Mesenchymal stem cell (in vitro differentiated cells and primary cell): ENCODE measurements at regions not wholly inside any gene's neighbourhood (a gene's known extent, or its start where the extent isn't known, plus 50 kb on each side); places are given as distances from the start of the nearest gene placed in this dataset.

Source experiments
- DNase-seq: peaks from one replicate; pipeline ENCODE4 v3.0.0-alpha.2; 2013
- H2AFZ ChIP-seq: one replicate; pipeline ENCODE4 v1.6.1; 2013; ENCODE audit warnings: low read depth, mild to moderate bottlenecking, control low read depth, inconsistent platforms, low read length, moderate library complexity
- H2AK5ac ChIP-seq: 2 replicates; pipeline ENCODE4 v1.6.1; 2013; ENCODE audit warnings: low read length, moderate library complexity, mild to moderate bottlenecking, inconsistent platforms; ENCODE audit not compliant: severe bottlenecking
- H2BK120ac ChIP-seq: one replicate; pipeline ENCODE4 v1.6.1; 2013; ENCODE audit warnings: low read depth, mild to moderate bottlenecking, inconsistent platforms, low read length, moderate library complexity
- H2BK12ac ChIP-seq, 2 experiments: one replicate each; pipeline ENCODE4 v1.6.1; 2013; ENCODE audit warnings: inconsistent platforms in 2 of 2, low read length in 2 of 2, mild to moderate bottlenecking in 2 of 2, moderate library complexity in 2 of 2, control low read depth in 1 of 2
- H2BK15ac ChIP-seq: one replicate; pipeline ENCODE4 v1.6.1; 2013; ENCODE audit warnings: mild to moderate bottlenecking, low read depth, inconsistent platforms; ENCODE audit not compliant: poor library complexity, severe bottlenecking
- H2BK5ac ChIP-seq: 2 replicates; pipeline ENCODE4 v1.6.1; 2013; ENCODE audit warnings: low read depth, mild to moderate bottlenecking, low read length, control low read depth, inconsistent platforms; ENCODE audit not compliant: poor library complexity, severe bottlenecking
- H3K14ac ChIP-seq, 2 experiments: one replicate each; pipeline ENCODE4 v1.6.1; 2013; ENCODE audit warnings: inconsistent platforms in 2 of 2, low read length in 2 of 2, control low read depth in 1 of 2, mild to moderate bottlenecking in 1 of 2, moderate library complexity in 1 of 2
- H3K18ac ChIP-seq, 2 experiments: one replicate each; pipeline ENCODE4 v1.6.1; 2013; ENCODE audit warnings: inconsistent platforms in 2 of 2, low read length in 2 of 2, control low read depth in 1 of 2, low read depth in 1 of 2, mild to moderate bottlenecking in 1 of 2
- H3K23ac ChIP-seq, 2 experiments: one replicate each; pipeline ENCODE4 v1.6.1; 2013; ENCODE audit warnings: inconsistent platforms in 2 of 2, low read length in 2 of 2, mild to moderate bottlenecking in 2 of 2, moderate library complexity in 2 of 2, control low read depth in 1 of 2
- H3K27ac ChIP-seq: 2 replicates; pipeline ENCODE4 v1.5.1; 2013; ENCODE audit warnings: mild to moderate bottlenecking, moderate library complexity, low read length, control low read depth, inconsistent platforms; ENCODE audit not compliant: poor library complexity, severe bottlenecking
- H3K27me3 ChIP-seq, 2 experiments: 2 replicates each; pipeline versions ENCODE4 v1.6.1 to v1.7.0; 2013; ENCODE audit warnings: low read length in 2 of 2, mild to moderate bottlenecking in 2 of 2, moderate library complexity in 2 of 2, control low read depth in 1 of 2, inconsistent platforms in 1 of 2; ENCODE audit not compliant: control insufficient read depth in 1 of 2, insufficient read depth in 1 of 2
- H3K36me3 ChIP-seq, 2 experiments: 2 replicates each; pipeline versions ENCODE4 v1.6.1 to v1.7.0; 2013; ENCODE audit warnings: low read length in 2 of 2, control low read depth in 1 of 2, inconsistent platforms in 1 of 2, low read depth in 1 of 2, mild to moderate bottlenecking in 1 of 2; ENCODE audit not compliant: insufficient read depth in 2 of 2, control insufficient read depth in 1 of 2
- H3K4ac ChIP-seq, 2 experiments: one replicate each; pipeline ENCODE4 v1.6.1; 2013; ENCODE audit warnings: inconsistent platforms in 2 of 2, low read length in 2 of 2, mild to moderate bottlenecking in 2 of 2, moderate library complexity in 2 of 2, control low read depth in 1 of 2, low read depth in 1 of 2
- H3K4me1 ChIP-seq: 2 replicates; pipeline ENCODE4 v1.6.1; 2013; ENCODE audit warnings: low read depth, low read length, control low read depth; ENCODE audit not compliant: control insufficient read depth, insufficient read depth
- H3K4me2 ChIP-seq: 2 replicates; pipeline ENCODE4 v1.6.1; 2013; ENCODE audit warnings: low read length, mild to moderate bottlenecking, inconsistent platforms; ENCODE audit not compliant: poor library complexity, severe bottlenecking
- H3K4me3 ChIP-seq, 2 experiments: 2 replicates each; pipeline versions ENCODE4 v1.5.1 to v1.7.0; 2013; ENCODE audit warnings: low read length in 2 of 2, mild to moderate bottlenecking in 2 of 2, control low read depth in 1 of 2, low read depth in 1 of 2; ENCODE audit not compliant: insufficient read depth in 1 of 2
- H3K79me1 ChIP-seq: replicated peaks from 2 replicates; pipeline ENCODE4 v1.6.1; 2013; ENCODE audit warnings: mild to moderate bottlenecking, control low read depth, low read length, inconsistent platforms; ENCODE audit not compliant: poor library complexity, severe bottlenecking
- H3K9ac ChIP-seq: 2 replicates; pipeline ENCODE4 v1.7.0; 2013; ENCODE audit warnings: mild to moderate bottlenecking, low read length, moderate library complexity
- H3K9me3 ChIP-seq: 2 replicates; pipeline ENCODE4 v1.7.0; 2013; ENCODE audit warnings: mild to moderate bottlenecking, low read length; ENCODE audit not compliant: control insufficient read depth
- H4K8ac ChIP-seq: one replicate; pipeline ENCODE4 v1.6.1; 2013; ENCODE audit warnings: inconsistent platforms, mild to moderate bottlenecking, low read length, moderate library complexity
- H4K91ac ChIP-seq: one replicate; pipeline ENCODE4 v1.6.1; 2013; ENCODE audit warnings: mild to moderate bottlenecking, low read length, inconsistent platforms
- WGBS: methylation state at CpG from one replicate; pipeline ENCODE4 v1.1.7; 2013; ENCODE audit warnings: mixed read lengths; 5-methylcytosine and 5-hydroxymethylcytosine counted together

- H3K18ac ChIP-seq = no peak overlapping the region
- no peaks in the 10 kb centered on the region for H3K9me3 ChIP-seq
- H3K23ac ChIP-seq = no peak overlapping the region
- no peak overlapping the region for H2AFZ ChIP-seq
- H3K4me2 ChIP-seq = no peak overlapping the region
- no peaks in the 10 kb centered on the region for H3K4me1 ChIP-seq
- no peak overlapping the region for H4K8ac ChIP-seq
- no peak overlapping the region for H3K14ac ChIP-seq
- WGBS = 82% methylated on average over 2 of the region's 5 CpGs
- H2BK5ac ChIP-seq = no peak overlapping the region
- no peak overlapping the region for H3K4ac ChIP-seq
- H2BK12ac ChIP-seq = no peak overlapping the region
- H4K91ac ChIP-seq = no peak overlapping the region
- no peak overlapping the region for H2BK120ac ChIP-seq
- H3K36me3 ChIP-seq = no peaks in the 10 kb centered on the region
- no peak overlapping the region for H2BK15ac ChIP-seq
- no peak for DNase-seq
- peak overlapping the region in 1 of 2 experiments; percentile 46 for H3K4me3 ChIP-seq
- H3K9ac ChIP-seq = peak overlapping the region; percentile 59
- H3K27ac ChIP-seq = no peak overlapping the region
- no peaks in the 10 kb centered on the region for H3K27me3 ChIP-seq
- no peaks in the 10 kb centered on the region for H3K79me1 ChIP-seq
- H2AK5ac ChIP-seq = no peak overlapping the region
These were observed 181.4 kb upstream of the TRPM3 start for GRCh38 chr9:71302776-71303175.

- no peak overlapping the region for H2BK15ac ChIP-seq
- no peak overlapping the region for H3K4me2 ChIP-seq
- H3K9me3 ChIP-seq = no peaks in the 10 kb centered on the region
- no peaks in the 10 kb centered on the region for H3K36me3 ChIP-seq
- H2BK12ac ChIP-seq = no peak overlapping the region
- no peaks in the 10 kb centered on the region for H3K79me1 ChIP-seq
- WGBS = 100% methylated on average over 1 of the region's 3 CpGs
- no peak overlapping the region for H3K4me3 ChIP-seq
- no peaks in the 10 kb centered on the region for H3K4me1 ChIP-seq
- H2BK5ac ChIP-seq = no peak overlapping the region
- H4K91ac ChIP-seq = no peak overlapping the region
- no peak overlapping the region for H2BK120ac ChIP-seq
- no peak overlapping the region for H3K9ac ChIP-seq
- H2AK5ac ChIP-seq = no peak overlapping the region
- H4K8ac ChIP-seq = no peak overlapping the region
- no peak overlapping the region for H3K18ac ChIP-seq
- no peak overlapping the region for H3K4ac ChIP-seq
- no peak overlapping the region for H3K23ac ChIP-seq
- H2AFZ ChIP-seq = no peak overlapping the region
- DNase-seq = no peak
- H3K27ac ChIP-seq = no peak overlapping the region
- H3K27me3 ChIP-seq = no peaks in the 10 kb centered on the region
- H3K14ac ChIP-seq = no peak overlapping the region
These were observed 174.5 kb upstream of the TRPM3 start for GRCh38 chr9:71295928-71296327.

- no peaks in the 10 kb centered on the region for H3K27me3 ChIP-seq
- no peak overlapping the region for H3K9ac ChIP-seq
- DNase-seq = no peak
- H3K4me3 ChIP-seq = no peak overlapping the region
- H2BK5ac ChIP-seq = no peak overlapping the region
- no peak overlapping the region for H4K8ac ChIP-seq
- no peak overlapping the region for H3K18ac ChIP-seq
- H2BK120ac ChIP-seq = no peak overlapping the region
- H3K23ac ChIP-seq = no peak overlapping the region
- H3K79me1 ChIP-seq = no peaks in the 10 kb centered on the region
- H3K4me1 ChIP-seq = no peaks in the 10 kb centered on the region
- WGBS = 80% methylated on average over 3 of the region's 4 CpGs
- H3K36me3 ChIP-seq = no peaks in the 10 kb centered on the region
- H2AFZ ChIP-seq = no peak overlapping the region
- no peak overlapping the region for H3K4me2 ChIP-seq
- H3K9me3 ChIP-seq = no peaks in the 10 kb centered on the region
- no peak overlapping the region for H2AK5ac ChIP-seq
- no peak overlapping the region for H3K27ac ChIP-seq
- no peak overlapping the region for H4K91ac ChIP-seq
- no peak overlapping the region for H3K14ac ChIP-seq
- H3K4ac ChIP-seq = no peak overlapping the region
- H2BK15ac ChIP-seq = no peak overlapping the region
- H2BK12ac ChIP-seq = no peak overlapping the region
These were observed 164.7 kb upstream of the TRPM3 start for GRCh38 chr9:71286146-71286545.

- Histone ChIP-seq H3K4ac (no peak overlapping the region), H2BK120ac (no peak overlapping the region), H2BK12ac (no peak overlapping the region), H3K36me3 (no peaks in the 10 kb centered on the region), H3K14ac (no peak overlapping the region), H4K91ac (no peak overlapping the region), H3K27ac (no peak overlapping the region), H2BK15ac (no peak overlapping the region), H3K4me2 (no peak overlapping the region), H3K4me1 (no peaks in the 10 kb centered on the region), H3K18ac (no peak overlapping the region), H3K4me3 (no peak overlapping the region), H3K9me3 (no peaks in the 10 kb centered on the region), H2AK5ac (no peak overlapping the region), H3K23ac (no peak overlapping the region), H3K79me1 (no peaks in the 10 kb centered on the region), H2BK5ac (no peak overlapping the region), H3K27me3 (no peaks in the 10 kb centered on the region), H3K9ac (peak overlapping the region; percentile 53), H4K8ac (no peak overlapping the region), H2AFZ (no peak overlapping the region)
- DNase-seq = peak; percentile 62
- 56% methylated on average over 8 of the region's 8 CpGs for WGBS
These were observed 163.8 kb upstream of the TRPM3 start for GRCh38 chr9:71285191-71285656.
